Lower lobe of right lung (tissue), 2 donors: ENCODE measurements at regions not wholly inside any gene's neighbourhood (a gene's known extent, or its start where the extent isn't known, plus 50 kb on each side); places are given as distances from the start of the nearest gene placed in this dataset.

Source experiments
- ATAC-seq, 2 donors: fragments of 200-7000 bp; cut with Tn5 transposase; one replicate each; pipeline ENCODE4 v1.9.1; 2020 to 2022; ENCODE audit warnings: mild to moderate bottlenecking in 2 of 2, moderate library complexity in 2 of 2
- DNase-seq: peaks from one replicate; pipeline ENCODE4 v3.0.0-alpha.2; 2020
- H3K27ac ChIP-seq: fragments of 200-600 bp; one replicate; pipeline ENCODE4 v1.8.0; 2022
- H3K27me3 ChIP-seq: fragments of 200-600 bp; one replicate; pipeline ENCODE4 v1.8.0; 2022; ENCODE audit warnings: low read depth
- H3K36me3 ChIP-seq: fragments of 200-600 bp; one replicate; pipeline ENCODE4 v1.8.0; 2022; ENCODE audit warnings: mild to moderate bottlenecking
- H3K4me1 ChIP-seq: fragments of 200-600 bp; one replicate; pipeline ENCODE4 v1.8.0; 2022
- H3K4me3 ChIP-seq: fragments of 200-600 bp; one replicate; pipeline ENCODE4 v1.8.0; 2022; ENCODE audit warnings: mild to moderate bottlenecking
- H3K9me3 ChIP-seq: fragments of 200-600 bp; one replicate; pipeline ENCODE4 v1.8.0; 2022
- intact Hi-C: fragments of 100-400 bp; cut with DNase I; formaldehyde crosslinking; loops from one replicate; pipeline ENCODE4 v1.11.0; 2022
- TF ChIP-seq, protein P1 (sequence below): fragments of 200-600 bp; IDR thresholded peaks from one replicate; pipeline ENCODE4 v1.8.0; 2022; ENCODE audit warnings: antibody characterized with exemption, mild to moderate bottlenecking
- donor health status: DM: no; HTN: yes; CAD: no; lungs with severe emphysema.

DNA sequence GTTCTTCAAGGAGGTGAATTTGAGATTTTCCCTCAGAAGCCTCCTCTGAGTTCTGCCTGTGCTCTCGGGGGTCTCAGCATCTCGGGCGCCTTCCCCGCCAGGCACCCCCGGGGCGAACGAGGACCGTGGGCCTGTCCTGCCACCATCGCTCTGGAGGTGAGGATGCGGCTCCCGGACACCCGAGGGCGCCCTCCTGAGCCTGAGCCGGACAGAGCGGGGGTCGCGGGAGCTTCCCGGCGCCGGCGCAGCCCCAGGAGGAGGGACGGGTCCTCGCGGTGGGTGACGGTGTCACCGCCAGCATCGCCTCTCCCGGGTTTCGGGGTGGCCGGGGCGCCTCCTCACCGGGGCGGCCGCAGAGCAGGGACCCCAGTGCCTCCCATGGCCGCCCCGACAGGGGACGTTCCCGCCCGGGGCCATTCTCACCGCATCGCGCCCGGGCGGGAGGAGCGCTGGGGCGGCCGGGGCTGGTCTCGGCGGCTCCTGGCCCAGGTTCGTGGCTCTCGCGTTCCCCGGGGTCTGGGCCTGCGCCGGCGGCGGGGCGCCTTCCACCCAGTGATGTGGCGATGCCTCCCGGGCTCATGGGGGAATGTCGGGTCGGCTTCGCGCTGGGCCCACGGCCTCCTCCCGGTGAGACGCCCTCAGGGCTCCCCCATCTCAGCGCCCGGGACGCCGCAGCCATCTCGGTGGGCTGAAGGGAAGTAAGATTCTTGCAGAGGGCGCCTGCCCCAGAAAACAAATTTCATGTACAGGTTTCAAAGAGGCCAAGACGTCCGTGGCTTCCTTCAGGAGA, 210.5 kb downstream of the ERMARD start:
- peak overlapping the region; percentile 64 for H3K27ac ChIP-seq
- H3K4me1 ChIP-seq: peaks cover 20% of the 10 kb centered on the region
- no peaks in the 10 kb centered on the region for H3K36me3 ChIP-seq
- DNase-seq: peak; percentile 44
- intact Hi-C loops: no loop called here
- H3K4me3 ChIP-seq: peak overlapping the region; percentile 48
- ATAC-seq: peak; percentile 58 to 59
- TF ChIP-seq, protein P1, sequence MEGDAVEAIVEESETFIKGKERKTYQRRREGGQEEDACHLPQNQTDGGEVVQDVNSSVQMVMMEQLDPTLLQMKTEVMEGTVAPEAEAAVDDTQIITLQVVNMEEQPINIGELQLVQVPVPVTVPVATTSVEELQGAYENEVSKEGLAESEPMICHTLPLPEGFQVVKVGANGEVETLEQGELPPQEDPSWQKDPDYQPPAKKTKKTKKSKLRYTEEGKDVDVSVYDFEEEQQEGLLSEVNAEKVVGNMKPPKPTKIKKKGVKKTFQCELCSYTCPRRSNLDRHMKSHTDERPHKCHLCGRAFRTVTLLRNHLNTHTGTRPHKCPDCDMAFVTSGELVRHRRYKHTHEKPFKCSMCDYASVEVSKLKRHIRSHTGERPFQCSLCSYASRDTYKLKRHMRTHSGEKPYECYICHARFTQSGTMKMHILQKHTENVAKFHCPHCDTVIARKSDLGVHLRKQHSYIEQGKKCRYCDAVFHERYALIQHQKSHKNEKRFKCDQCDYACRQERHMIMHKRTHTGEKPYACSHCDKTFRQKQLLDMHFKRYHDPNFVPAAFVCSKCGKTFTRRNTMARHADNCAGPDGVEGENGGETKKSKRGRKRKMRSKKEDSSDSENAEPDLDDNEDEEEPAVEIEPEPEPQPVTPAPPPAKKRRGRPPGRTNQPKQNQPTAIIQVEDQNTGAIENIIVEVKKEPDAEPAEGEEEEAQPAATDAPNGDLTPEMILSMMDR: peak; percentile 53
- peaks cover 31% of the 10 kb centered on the region for H3K27me3 ChIP-seq
- H3K9me3 ChIP-seq: no peaks in the 10 kb centered on the region

DNA sequence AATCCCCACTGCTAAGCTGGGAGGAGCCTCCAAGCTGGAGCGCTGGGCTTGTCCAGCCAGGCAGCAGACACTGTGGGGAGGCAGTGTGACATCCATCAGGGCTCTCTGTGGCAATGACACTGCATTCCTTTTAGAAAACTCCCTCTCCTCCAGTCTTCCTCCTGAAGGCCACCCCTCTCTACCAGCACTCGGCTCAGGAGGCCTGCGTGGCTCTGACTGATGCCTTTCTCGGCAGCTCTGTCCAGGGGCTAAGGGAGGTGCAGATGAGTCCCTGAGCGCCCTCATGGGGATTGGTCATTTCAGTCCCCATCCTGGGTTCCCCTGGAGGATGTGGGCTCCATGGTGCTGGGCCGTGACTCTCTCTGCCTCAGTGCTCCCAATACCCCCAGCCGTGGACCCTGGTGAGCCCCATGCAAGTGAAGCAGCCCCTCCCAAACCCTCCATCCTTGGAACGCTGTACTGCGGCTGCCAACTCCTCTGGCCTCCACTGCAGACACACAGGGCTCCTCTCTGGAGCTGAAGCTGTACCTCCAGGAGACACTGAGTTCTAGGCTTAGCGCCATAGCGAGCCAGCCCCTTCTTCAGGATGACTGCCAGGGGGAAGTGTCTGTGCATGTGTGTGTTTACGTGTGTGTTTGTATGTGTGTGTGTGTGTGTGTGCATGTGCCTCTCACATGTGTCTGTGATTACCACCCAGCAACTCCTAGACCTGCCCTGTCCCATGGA, 209.6 kb downstream of the ERMARD start:
- no peak for ATAC-seq

DNA sequence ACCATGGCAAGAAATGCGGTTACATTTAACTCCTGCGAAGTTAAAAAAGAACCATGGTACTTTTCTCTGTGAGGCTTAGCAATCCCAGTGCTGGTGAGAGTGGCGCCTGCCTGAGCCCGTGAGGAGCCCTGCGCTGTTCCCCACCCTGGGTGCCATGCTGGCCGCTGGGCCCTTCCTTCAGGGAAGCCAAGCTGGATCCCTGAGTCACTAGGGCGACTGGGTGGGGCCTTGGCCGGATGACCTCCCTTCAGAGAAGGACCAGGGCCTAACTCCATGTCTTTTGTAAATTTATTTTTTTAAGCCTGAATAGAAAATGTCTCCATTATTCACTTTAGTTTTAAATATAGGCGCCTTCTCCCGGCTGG, 209.1 kb downstream of the ERMARD start:
- Histone ChIP-seq H3K27me3 (peaks cover 38% of the 10 kb centered on the region), H3K4me1 (peaks cover 20% of the 10 kb centered on the region), H3K27ac (no peak overlapping the region), H3K4me3 (no peak overlapping the region), H3K36me3 (no peaks in the 10 kb centered on the region), H3K9me3 (no peaks in the 10 kb centered on the region)
- no peak for DNase-seq
- ATAC-seq: no peak
- TF ChIP-seq, protein P1: no peak
- intact Hi-C loops: no loop called here

More for the DNA sequence above, 209.6 kb downstream of the ERMARD start:
- Histone ChIP-seq H3K9me3 (no peaks in the 10 kb centered on the region), H3K27ac (no peak overlapping the region), H3K36me3 (no peaks in the 10 kb centered on the region), H3K4me1 (peaks cover 20% of the 10 kb centered on the region), H3K4me3 (no peak overlapping the region), H3K27me3 (peaks cover 35% of the 10 kb centered on the region)
- DNase-seq: no peak
- TF ChIP-seq, protein P1: no peak
- intact Hi-C loops: no loop called here

DNA sequence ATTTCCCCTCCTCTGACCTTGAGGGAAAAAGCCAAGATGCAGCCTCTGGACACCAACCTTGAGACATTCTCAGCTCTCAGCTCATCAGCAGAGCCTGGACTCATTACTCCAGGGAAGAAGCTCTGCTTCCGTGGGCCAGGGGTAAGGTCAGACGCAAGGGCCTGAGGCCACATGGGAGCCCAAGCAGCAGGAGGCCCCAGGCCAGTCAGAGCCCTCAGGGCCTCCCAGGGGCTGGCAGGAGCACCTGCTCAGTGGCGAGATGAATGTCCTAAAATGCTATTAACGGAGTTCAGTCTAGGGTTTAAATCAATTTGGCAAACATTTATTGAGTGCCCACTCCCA, 208.6 kb downstream of the ERMARD start:
- H3K4me3 ChIP-seq: no peak overlapping the region
- peaks cover 20% of the 10 kb centered on the region for H3K4me1 ChIP-seq
- ATAC-seq: no peak
- intact Hi-C loops: no loop called here
- H3K9me3 ChIP-seq: no peaks in the 10 kb centered on the region
- TF ChIP-seq, protein P1: no peak
- no peak overlapping the region for H3K27ac ChIP-seq
- no peak for DNase-seq
- no peaks in the 10 kb centered on the region for H3K36me3 ChIP-seq
- H3K27me3 ChIP-seq: peaks cover 38% of the 10 kb centered on the region

DNA sequence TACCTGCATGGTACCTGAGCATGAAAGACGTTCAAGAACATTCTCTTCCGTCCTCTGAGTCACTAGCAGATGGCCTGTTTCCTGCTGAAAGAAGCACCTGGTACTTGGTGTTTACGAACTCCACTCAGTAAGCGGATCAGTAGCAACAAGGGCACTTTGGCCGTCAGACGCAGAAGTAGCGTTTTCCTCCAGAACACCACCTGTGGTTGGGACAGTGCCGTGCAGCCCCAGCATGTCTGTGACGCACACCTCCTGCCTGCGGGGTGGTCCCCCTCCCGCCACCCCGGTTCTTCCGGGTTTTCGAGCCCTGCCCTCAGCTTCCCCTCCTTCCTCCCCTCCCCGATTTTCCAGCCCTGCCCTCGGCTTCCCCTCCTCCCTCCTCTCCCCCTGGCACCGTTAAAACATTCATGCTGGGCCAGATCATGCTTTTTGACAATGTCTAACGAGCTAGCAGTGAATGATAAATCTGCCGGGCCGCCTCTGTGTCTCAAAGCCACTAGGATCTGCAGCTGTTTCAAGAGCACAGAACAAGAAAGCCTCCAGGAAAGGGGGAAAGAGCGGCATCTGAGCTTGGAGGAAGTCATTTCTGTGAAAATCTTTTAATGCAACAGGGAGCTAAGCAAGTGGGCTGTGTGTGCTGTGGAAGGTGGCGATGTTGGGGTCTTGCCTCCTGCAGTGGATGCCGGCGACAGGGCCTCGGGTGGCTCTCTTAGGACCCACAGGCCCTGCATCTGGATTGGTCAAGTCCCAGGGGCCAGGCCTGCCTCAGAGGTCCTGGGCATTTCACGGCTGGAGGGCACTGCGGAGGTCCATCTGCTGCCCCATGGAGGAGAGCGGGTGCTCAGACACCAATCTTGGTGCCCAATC, 207.9 kb downstream of the ERMARD start:
- H3K4me1 ChIP-seq: peaks cover 20% of the 10 kb centered on the region
- TF ChIP-seq, protein P1: no peak
- intact Hi-C loops: no loop called here
- no peak overlapping the region for H3K27ac ChIP-seq
- no peaks in the 10 kb centered on the region for H3K9me3 ChIP-seq
- no peaks in the 10 kb centered on the region for H3K36me3 ChIP-seq
- H3K4me3 ChIP-seq: peak overlapping the region; percentile 10
- ATAC-seq: peak; percentile 47 to 56
- DNase-seq: peak; percentile 60
- H3K27me3 ChIP-seq: peaks cover 38% of the 10 kb centered on the region
